ENCODE measurements at regions not wholly inside any gene's neighbourhood (a gene's known extent, or its start where the extent isn't known, plus 50 kb on each side); places are given as distances from the start of the nearest gene placed in this dataset.
"Not testable (repeated sequence)": the region's sequence is repeated elsewhere in the genome, so short reads cannot be mapped to it uniquely, and the experiment has no call there.

DNA sequence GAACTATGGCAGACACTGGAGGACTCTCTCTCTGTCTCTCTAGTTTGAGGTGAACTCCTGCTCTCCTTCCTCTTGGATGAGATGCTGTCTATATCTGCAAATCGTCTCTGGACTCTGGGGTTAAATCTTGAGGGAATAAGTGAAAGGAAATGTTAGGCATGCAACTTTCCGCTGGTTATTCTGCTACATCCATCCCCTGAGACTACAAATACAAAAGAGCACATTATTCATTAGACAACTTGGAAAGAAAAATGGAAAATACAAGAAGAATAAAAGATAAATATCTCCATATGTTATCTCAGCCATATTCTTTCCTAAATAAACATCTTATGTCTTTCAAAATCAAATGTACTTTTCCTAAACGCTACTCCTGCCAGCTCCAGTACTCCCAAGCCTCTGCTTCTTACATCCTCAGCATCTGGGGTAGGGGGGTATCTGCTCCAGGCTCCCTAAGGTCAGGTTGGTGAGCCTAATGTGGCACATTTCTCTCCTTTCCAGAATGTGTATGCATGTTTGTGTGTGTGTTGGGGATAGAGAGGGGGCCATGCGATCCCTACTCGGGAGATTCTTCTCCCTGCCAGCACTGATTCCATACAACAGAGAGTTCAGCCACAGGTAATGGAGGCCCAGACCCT is 102.9 kb upstream of the FSCB start:
- no peak for DNase-seq

DNA sequence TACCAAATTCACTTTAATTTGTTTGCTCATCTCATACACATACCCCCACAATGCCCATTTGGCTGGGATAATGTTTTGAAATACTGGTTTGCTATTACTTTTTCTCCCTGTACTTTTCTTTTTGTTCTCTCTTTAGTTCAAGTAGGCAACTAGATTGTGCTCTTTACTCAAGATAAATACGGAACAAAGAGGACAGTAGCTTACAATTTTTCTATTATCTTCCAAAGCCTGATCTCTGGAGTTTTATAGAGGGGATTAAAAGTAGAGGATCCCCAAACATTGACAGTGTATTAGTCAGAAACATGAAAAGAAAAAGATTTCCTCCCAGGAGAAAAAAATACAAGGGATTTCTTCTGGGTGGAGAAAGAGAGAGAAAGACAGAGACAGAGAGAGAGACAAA is 102.1 kb upstream of the FSCB start:
- DNase-seq = no peak

GRCh38 chr14:44607701-44608100 is 100.6 kb upstream of the FSCB start:
- no peak for DNase-seq

- no peak for DNase-seq
Measured at GRCh38 chr14:44606576-44606975, 99.5 kb upstream of the FSCB start.

DNA sequence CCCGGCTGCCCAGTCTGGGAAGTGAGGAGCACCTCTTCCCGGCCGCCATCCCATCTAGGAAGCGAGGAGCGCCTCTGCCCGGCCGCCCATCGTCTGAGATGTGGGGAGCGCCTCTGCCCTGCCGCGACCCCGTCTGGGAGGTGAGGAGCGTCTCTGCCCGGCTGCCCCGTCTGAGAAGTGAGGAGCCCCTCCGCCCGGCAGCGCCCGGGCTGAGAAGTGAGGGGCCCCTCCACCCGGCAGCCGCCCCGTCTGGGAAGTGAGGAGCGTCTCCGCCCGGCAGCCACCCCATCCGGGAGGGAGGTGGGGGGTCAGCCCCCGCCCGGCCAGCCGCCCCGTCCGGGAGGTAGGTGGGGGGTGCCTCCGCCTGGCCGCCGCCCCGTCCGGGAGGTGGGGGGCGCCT is 94.2 kb upstream of the FSCB start:
- not testable (repeated sequence) for DNase-seq

DNA sequence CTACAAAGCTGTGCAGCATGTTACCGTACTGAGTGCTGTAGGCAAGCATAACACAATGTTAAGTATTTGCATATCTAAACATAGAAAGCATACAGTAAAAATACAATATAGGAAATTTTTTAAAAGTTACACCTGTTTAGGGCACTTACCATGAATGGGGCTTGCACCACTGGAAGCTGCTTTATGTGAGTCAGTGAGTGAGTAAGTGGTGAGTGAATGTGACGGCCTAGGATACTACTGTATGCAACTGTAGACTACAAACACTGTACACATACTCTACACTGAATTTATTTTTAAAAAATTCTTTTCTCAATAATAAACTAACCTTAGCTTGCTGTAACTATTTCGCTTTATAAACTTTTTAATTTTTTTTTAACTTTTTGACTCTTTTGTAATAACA is 82.1 kb upstream of the FSCB start:
- DNase-seq = no peak

- DNase-seq = no peak
Measured at GRCh38 chr14:44586910-44587309, 79.8 kb upstream of the FSCB start.

GRCh38 chr14:44576356-44576755 is 69.3 kb upstream of the FSCB start:
- DNase-seq = no peak

- DNase-seq = no peak
Measured at GRCh38 chr14:44567997-44568396, 60.9 kb upstream of the FSCB start.

DNA sequence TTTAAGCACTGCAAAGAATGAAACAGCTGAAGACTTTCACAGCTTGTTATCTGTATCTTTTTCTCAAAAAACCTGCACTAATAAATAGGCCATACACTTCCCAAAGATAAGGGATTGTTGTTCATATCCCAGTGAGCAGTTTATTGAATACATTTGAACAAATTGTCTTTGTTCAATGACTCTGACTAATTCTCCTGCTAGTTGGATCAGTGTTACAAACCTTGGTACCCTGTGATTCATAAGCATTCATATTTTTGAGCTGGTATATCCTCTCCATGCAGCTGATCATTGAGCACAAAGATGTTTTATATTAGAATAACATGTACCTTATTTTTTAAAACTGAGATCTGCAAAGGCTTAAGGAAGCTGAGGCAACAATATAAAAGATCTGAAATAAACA is 58.9 kb upstream of the FSCB start:
- no peak for DNase-seq

DNA sequence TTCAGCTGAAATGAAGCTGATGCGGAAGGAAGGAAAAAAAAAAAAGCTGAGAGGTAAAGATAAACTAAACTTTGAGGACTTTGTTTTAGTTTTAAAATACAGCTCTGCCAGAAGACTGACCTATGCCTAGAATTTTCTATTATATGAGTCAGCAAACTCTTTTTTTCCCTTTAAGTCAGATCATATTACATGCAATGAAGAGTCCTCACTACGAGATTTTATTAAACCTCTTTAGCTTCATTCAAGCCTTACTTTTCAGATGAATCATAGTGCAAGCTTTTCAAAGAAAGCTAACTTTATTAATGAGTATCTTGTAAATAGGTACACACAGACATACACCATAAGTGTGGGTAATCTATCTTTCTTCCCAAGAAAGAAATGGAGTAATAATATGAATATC is 57.8 kb upstream of the FSCB start:
- DNase-seq = no peak

All from dermis blood vessel endothelial cell (primary cell).